ENCODE measurements at regions not wholly inside any gene's neighbourhood (a gene's known extent, or its start where the extent isn't known, plus 50 kb on each side); places are given as distances from the start of the nearest gene placed in this dataset.

GRCh38 chr11:119895981-119896380 lies 167.0 kb upstream of the NECTIN1 start:
- Histone ChIP-seq H3K79me2 (ENCODE audit: insufficient read depth, low read length) (no peaks in the 10 kb centered on the region), H3K9me3 (ENCODE audit: low read length) (no peaks in the 10 kb centered on the region), H3K27me3 (ENCODE audit: control insufficient read depth in 1 of 2, insufficient read depth in 2 of 2, low read length in 2 of 2) (peaks cover 1 to 30% of the 10 kb centered on the region in 2 experiments; a peak in 4 of 5 replicates), H3K9ac (ENCODE audit: insufficient read depth, low read depth, low read length) (no peak overlapping the region), H3K4me3 (replicated peaks in 1 of 3; ENCODE audit: insufficient read depth in 1 of 3, low read depth in 2 of 3, low read length in 3 of 3) (no peak overlapping the region), H2AFZ (ENCODE audit: low read length) (no peak overlapping the region), H3K4me1 (ENCODE audit: insufficient read depth, low read length) (no peaks in the 10 kb centered on the region), H3K27ac (ENCODE audit: extremely low read length, insufficient read depth, low read length) (no peak overlapping the region), H3K4me2 (ENCODE audit: low read depth, low read length) (no peak overlapping the region), H3K36me3 (replicated peaks in 1 of 2; ENCODE audit: control insufficient read depth in 1 of 2, insufficient read depth in 2 of 2, low read length in 2 of 2) (no peaks in the 10 kb centered on the region), H4K20me1 (ENCODE audit: insufficient read depth, low read length) (no peaks in the 10 kb centered on the region)
- ATAC-seq (no peak), FAIRE-seq (no peak), DNase-seq (ENCODE audit: low spot score) (no peak)
- ChIA-PET CTCF (ENCODE audit: low intra/inter-chr PET ratio, low total read pairs) (no interaction called here), POLR2A (no interaction called here)
- 4% methylated on average over 1 of the region's 1 CpG for WGBS (ENCODE audit: low lambda C conversion rate)
- TF ChIP-seq DR1 (CRISPR knock-in tag; IDR thresholded peaks at IDR 0.05) (no peak), RAD51 (IDR thresholded peaks at IDR 0.05; ENCODE audit: borderline replicate concordance) (no peak)
- in situ Hi-C loops (cut with HindIII; ENCODE audit: extremely low pct_ligation_motif_present, low pct_unique_long_range_greater_than_20kb) = no loop called here
- BruUV-seq (replicated peaks) = no TSS peak
- intact Hi-C loops (cut with micrococcal nuclease; ENCODE audit: unreplicated experiment) = no loop called here

- in situ Hi-C loops (cut with HindIII; ENCODE audit: extremely low pct_ligation_motif_present, low pct_unique_long_range_greater_than_20kb) = no loop called here
- FAIRE-seq (no peak), ATAC-seq (no peak), DNase-seq (ENCODE audit: low spot score) (no peak)
- Histone ChIP-seq H3K27me3 (ENCODE audit: control insufficient read depth in 1 of 2, insufficient read depth in 2 of 2, low read length in 2 of 2) (peaks cover 1 to 40% of the 10 kb centered on the region in 2 experiments; a peak in 4 of 5 replicates), H3K9ac (ENCODE audit: insufficient read depth, low read depth, low read length) (no peak overlapping the region), H4K20me1 (ENCODE audit: insufficient read depth, low read length) (no peaks in the 10 kb centered on the region), H3K79me2 (ENCODE audit: insufficient read depth, low read length) (no peaks in the 10 kb centered on the region), H3K27ac (ENCODE audit: extremely low read length, insufficient read depth, low read length) (no peak overlapping the region), H3K4me3 (replicated peaks in 1 of 3; ENCODE audit: insufficient read depth in 1 of 3, low read depth in 2 of 3, low read length in 3 of 3) (no peak overlapping the region), H3K4me1 (ENCODE audit: insufficient read depth, low read length) (no peaks in the 10 kb centered on the region), H3K4me2 (ENCODE audit: low read depth, low read length) (no peak overlapping the region), H3K36me3 (replicated peaks in 1 of 2; ENCODE audit: control insufficient read depth in 1 of 2, insufficient read depth in 2 of 2, low read length in 2 of 2) (no peaks in the 10 kb centered on the region), H3K9me3 (ENCODE audit: low read length) (no peaks in the 10 kb centered on the region), H2AFZ (ENCODE audit: low read length) (no peak overlapping the region)
- TF ChIP-seq CREB1 (IDR thresholded peaks at IDR 0.05) (peak; percentile 46; the same call in 1 of the 2 replicates), CREB1 (CRISPR knock-in tag; IDR thresholded peaks at IDR 0.05) (no peak), MIXL1 (CRISPR knock-in tag; IDR thresholded peaks at IDR 0.05) (no peak)
- no CpG with 5 or more reads among the region's 4 CpGs for WGBS (ENCODE audit: low lambda C conversion rate)
- ChIA-PET POLR2A (no interaction called here), CTCF (ENCODE audit: low intra/inter-chr PET ratio, low total read pairs) (no interaction called here)
- no TSS peak for BruUV-seq (replicated peaks)
- intact Hi-C loops (cut with micrococcal nuclease; ENCODE audit: unreplicated experiment) = no loop called here
These were observed 165.9 kb upstream of the NECTIN1 start for GRCh38 chr11:119894916-119895315.

Measured in HepG2 (cell line).